GM23338 (cell line): ENCODE measurements at regions not wholly inside any gene's neighbourhood (a gene's known extent, or its start where the extent isn't known, plus 50 kb on each side); places are given as distances from the start of the nearest gene placed in this dataset.

Experiments used
- ATAC-seq: fragments of 200-7000 bp; cut with Tn5 transposase; 3 replicates; pipeline ENCODE4 v1.9.1; 2020
- DNase-seq: peaks from one replicate; pipeline ENCODE4 v3.0.0-alpha.2; 2015; ENCODE audit warnings: low spot score
- H2AFZ ChIP-seq: fragments of 200-600 bp; sonication (generic); 2 replicates; pipeline ENCODE4 v1.8.0; 2016; ENCODE audit warnings: antibody characterized with exemption, mild to moderate bottlenecking, moderate library complexity
- H3F3A ChIP-seq: fragments of 200-600 bp; sonication (generic); replicated peaks from 2 replicates; pipeline ENCODE4 v1.8.0; 2017; ENCODE audit warnings: antibody characterized with exemption, mixed run types, low read depth
- H3K27ac ChIP-seq: fragments of 200-600 bp; sonication (generic); 2 replicates; pipeline ENCODE4 v1.6.1; 2016; ENCODE audit warnings: low read depth
- H3K27me3 ChIP-seq: fragments of 200-600 bp; sonication (generic); 2 replicates; pipeline ENCODE4 v1.8.0; 2016; ENCODE audit warnings: mild to moderate bottlenecking, mixed run types, moderate library complexity; ENCODE audit not compliant: insufficient read depth
- H3K36me3 ChIP-seq: fragments of 200-600 bp; sonication (generic); 2 replicates; pipeline ENCODE4 v1.8.0; 2016; ENCODE audit warnings: mild to moderate bottlenecking; ENCODE audit not compliant: insufficient read depth
- H3K4me1 ChIP-seq: fragments of 200-600 bp; sonication (generic); 2 replicates; pipeline ENCODE4 v1.8.0; 2016; ENCODE audit warnings: mild to moderate bottlenecking, moderate library complexity; ENCODE audit not compliant: insufficient read depth
- H3K4me2 ChIP-seq: fragments of 200-600 bp; sonication (generic); 2 replicates; pipeline ENCODE4 v1.7.1; 2017; ENCODE audit warnings: mixed run types
- H3K4me3 ChIP-seq: fragments of 200-600 bp; sonication (generic); 2 replicates; pipeline ENCODE4 v1.6.1; 2016; ENCODE audit warnings: mixed run types
- H3K79me2 ChIP-seq: fragments of 200-600 bp; sonication (generic); replicated peaks from 2 replicates; pipeline ENCODE4 v1.8.0; 2017; ENCODE audit warnings: mild to moderate bottlenecking; ENCODE audit not compliant: insufficient read depth
- H3K9me2 ChIP-seq: fragments of 200-600 bp; sonication (generic); 2 replicates; pipeline ENCODE4 v1.8.0; 2017; ENCODE audit not compliant: insufficient read depth
- H4K20me1 ChIP-seq: fragments of 200-600 bp; sonication (generic); replicated peaks from 2 replicates; pipeline ENCODE4 v1.8.0; 2017; ENCODE audit warnings: mild to moderate bottlenecking; ENCODE audit not compliant: insufficient read depth
- H3K27ac Mint-ChIP-seq: 2 replicates; pipeline ENCODE4 v1.8.0; 2020; ENCODE audit warnings: inconsistent platforms, mild to moderate bottlenecking, moderate library complexity, mixed read lengths
- H3K27me3 Mint-ChIP-seq: 3 replicates; pipeline ENCODE4 v1.8.0; 2022; ENCODE audit warnings: low read depth, mild to moderate bottlenecking, moderate library complexity, mixed read lengths, inconsistent platforms; ENCODE audit not compliant: insufficient read depth, poor library complexity
- H3K36me3 Mint-ChIP-seq: 3 replicates; pipeline ENCODE4 v1.8.0; 2021; ENCODE audit warnings: low read depth, mild to moderate bottlenecking, inconsistent platforms, moderate library complexity, mixed read lengths
- H3K4me1 Mint-ChIP-seq: 3 replicates; pipeline ENCODE4 v1.8.0; 2020; ENCODE audit warnings: mild to moderate bottlenecking, inconsistent platforms, mixed read lengths
- H3K4me3 Mint-ChIP-seq: 3 replicates; pipeline ENCODE4 v1.8.0; 2021; ENCODE audit warnings: moderate library complexity, mild to moderate bottlenecking, inconsistent platforms, mixed read lengths
- H3K9me3 Mint-ChIP-seq: 3 replicates; pipeline ENCODE4 v1.8.0; 2020; ENCODE audit warnings: moderate library complexity, mild to moderate bottlenecking, inconsistent platforms, mixed read lengths
- EZH2 ChIP-seq: fragments of 200-600 bp; sonication (generic); IDR thresholded peaks from one replicate; pipeline ENCODE4 v1.8.0; 2017; ENCODE audit warnings: antibody characterized with exemption, mild to moderate bottlenecking, low read depth; ENCODE audit not compliant: unreplicated experiment
- EZH2phosphoT487 ChIP-seq: fragments of 200-600 bp; sonication (generic); IDR thresholded peaks from one replicate; pipeline ENCODE4 v1.8.1; 2018; ENCODE audit warnings: antibody characterized with exemption; ENCODE audit not compliant: unreplicated experiment
- JUNB ChIP-seq: IDR thresholded peaks from one replicate; pipeline ENCODE4 v1.6.1; 2016; ENCODE audit warnings: antibody characterized with exemption; ENCODE audit not compliant: unreplicated experiment
- NANOG ChIP-seq: IDR thresholded peaks from 2 replicates; pipeline ENCODE4 v1.6.1; 2016; ENCODE audit warnings: antibody characterized with exemption, borderline replicate concordance
- POLR2AphosphoS5 ChIP-seq: IDR thresholded peaks from 2 replicates; pipeline ENCODE4 v1.6.1; 2016; ENCODE audit warnings: antibody characterized with exemption, low read depth
- ZNF114 ChIP-seq: fragments of 250-450 bp; sonication (Bioruptor Pico); IDR thresholded peaks from 2 replicates; pipeline ENCODE4 v1.5.0; 2020; ENCODE audit warnings: mild to moderate bottlenecking, moderate library complexity
- ZNF331 ChIP-seq: fragments of 250-450 bp; sonication (Bioruptor Pico); IDR thresholded peaks from 2 replicates; pipeline ENCODE4 v1.5.0; 2020; ENCODE audit warnings: low read depth, mild to moderate bottlenecking, moderate library complexity
- TF ChIP-seq, protein P1 (sequence below): IDR thresholded peaks from one replicate; pipeline ENCODE4 v1.6.1; 2018; ENCODE audit warnings: antibody characterized with exemption; ENCODE audit not compliant: unreplicated experiment
- TF ChIP-seq, protein P2 (sequence below): fragments of 250-450 bp; sonication (Bioruptor Pico); IDR thresholded peaks from 2 replicates; pipeline ENCODE4 v1.5.0; 2020; ENCODE audit warnings: mild to moderate bottlenecking, moderate library complexity
- TF ChIP-seq, protein P3 (sequence below): IDR thresholded peaks from 2 replicates; pipeline ENCODE4 v1.6.1; 2016; ENCODE audit warnings: antibody characterized with exemption

DNA sequence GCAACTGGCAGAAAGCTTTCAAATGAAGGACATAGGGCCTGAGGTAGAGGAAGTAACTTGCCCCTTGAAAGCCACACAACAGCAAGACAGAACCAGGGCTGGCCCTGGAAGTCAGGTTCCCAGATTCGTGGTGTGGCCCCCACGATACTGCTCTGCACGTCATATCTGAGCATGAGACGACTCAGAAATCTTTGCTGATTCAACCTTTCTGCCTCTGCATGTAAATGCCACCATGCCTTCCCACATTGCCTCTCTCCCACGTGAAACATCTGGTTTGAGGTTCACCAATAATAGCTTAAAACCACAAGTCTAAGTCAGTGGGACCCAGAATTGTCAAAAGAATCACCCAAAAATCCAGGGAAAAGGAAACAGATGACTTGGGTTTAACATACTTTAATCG, 214.0 kb upstream of the TRIB2 start:
- no peak overlapping the region for H3K4me3 ChIP-seq
- H3K4me3 Mint-ChIP-seq: no peak overlapping the region
- H3K9me3 Mint-ChIP-seq: no peaks in the 10 kb centered on the region
- H3K27me3 ChIP-seq: no peaks in the 10 kb centered on the region
- no peak overlapping the region for H3K4me2 ChIP-seq
- no peaks in the 10 kb centered on the region for H3F3A ChIP-seq
- H3K27ac Mint-ChIP-seq: no peak overlapping the region
- no peak overlapping the region for H2AFZ ChIP-seq
- H3K4me1 ChIP-seq: no peaks in the 10 kb centered on the region
- no peaks in the 10 kb centered on the region for H3K36me3 ChIP-seq
- no peak overlapping the region for H3K27ac ChIP-seq
- TF ChIP-seq ZNF331 (CRISPR knock-in tag): no peak
- TF ChIP-seq NANOG: no peak
- TF ChIP-seq, protein P1, sequence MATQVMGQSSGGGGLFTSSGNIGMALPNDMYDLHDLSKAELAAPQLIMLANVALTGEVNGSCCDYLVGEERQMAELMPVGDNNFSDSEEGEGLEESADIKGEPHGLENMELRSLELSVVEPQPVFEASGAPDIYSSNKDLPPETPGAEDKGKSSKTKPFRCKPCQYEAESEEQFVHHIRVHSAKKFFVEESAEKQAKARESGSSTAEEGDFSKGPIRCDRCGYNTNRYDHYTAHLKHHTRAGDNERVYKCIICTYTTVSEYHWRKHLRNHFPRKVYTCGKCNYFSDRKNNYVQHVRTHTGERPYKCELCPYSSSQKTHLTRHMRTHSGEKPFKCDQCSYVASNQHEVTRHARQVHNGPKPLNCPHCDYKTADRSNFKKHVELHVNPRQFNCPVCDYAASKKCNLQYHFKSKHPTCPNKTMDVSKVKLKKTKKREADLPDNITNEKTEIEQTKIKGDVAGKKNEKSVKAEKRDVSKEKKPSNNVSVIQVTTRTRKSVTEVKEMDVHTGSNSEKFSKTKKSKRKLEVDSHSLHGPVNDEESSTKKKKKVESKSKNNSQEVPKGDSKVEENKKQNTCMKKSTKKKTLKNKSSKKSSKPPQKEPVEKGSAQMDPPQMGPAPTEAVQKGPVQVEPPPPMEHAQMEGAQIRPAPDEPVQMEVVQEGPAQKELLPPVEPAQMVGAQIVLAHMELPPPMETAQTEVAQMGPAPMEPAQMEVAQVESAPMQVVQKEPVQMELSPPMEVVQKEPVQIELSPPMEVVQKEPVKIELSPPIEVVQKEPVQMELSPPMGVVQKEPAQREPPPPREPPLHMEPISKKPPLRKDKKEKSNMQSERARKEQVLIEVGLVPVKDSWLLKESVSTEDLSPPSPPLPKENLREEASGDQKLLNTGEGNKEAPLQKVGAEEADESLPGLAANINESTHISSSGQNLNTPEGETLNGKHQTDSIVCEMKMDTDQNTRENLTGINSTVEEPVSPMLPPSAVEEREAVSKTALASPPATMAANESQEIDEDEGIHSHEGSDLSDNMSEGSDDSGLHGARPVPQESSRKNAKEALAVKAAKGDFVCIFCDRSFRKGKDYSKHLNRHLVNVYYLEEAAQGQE: no peak
- no peak for TF ChIP-seq EZH2phosphoT487
- TF ChIP-seq ZNF114 (CRISPR knock-in tag): no peak
- TF ChIP-seq, protein P2, sequence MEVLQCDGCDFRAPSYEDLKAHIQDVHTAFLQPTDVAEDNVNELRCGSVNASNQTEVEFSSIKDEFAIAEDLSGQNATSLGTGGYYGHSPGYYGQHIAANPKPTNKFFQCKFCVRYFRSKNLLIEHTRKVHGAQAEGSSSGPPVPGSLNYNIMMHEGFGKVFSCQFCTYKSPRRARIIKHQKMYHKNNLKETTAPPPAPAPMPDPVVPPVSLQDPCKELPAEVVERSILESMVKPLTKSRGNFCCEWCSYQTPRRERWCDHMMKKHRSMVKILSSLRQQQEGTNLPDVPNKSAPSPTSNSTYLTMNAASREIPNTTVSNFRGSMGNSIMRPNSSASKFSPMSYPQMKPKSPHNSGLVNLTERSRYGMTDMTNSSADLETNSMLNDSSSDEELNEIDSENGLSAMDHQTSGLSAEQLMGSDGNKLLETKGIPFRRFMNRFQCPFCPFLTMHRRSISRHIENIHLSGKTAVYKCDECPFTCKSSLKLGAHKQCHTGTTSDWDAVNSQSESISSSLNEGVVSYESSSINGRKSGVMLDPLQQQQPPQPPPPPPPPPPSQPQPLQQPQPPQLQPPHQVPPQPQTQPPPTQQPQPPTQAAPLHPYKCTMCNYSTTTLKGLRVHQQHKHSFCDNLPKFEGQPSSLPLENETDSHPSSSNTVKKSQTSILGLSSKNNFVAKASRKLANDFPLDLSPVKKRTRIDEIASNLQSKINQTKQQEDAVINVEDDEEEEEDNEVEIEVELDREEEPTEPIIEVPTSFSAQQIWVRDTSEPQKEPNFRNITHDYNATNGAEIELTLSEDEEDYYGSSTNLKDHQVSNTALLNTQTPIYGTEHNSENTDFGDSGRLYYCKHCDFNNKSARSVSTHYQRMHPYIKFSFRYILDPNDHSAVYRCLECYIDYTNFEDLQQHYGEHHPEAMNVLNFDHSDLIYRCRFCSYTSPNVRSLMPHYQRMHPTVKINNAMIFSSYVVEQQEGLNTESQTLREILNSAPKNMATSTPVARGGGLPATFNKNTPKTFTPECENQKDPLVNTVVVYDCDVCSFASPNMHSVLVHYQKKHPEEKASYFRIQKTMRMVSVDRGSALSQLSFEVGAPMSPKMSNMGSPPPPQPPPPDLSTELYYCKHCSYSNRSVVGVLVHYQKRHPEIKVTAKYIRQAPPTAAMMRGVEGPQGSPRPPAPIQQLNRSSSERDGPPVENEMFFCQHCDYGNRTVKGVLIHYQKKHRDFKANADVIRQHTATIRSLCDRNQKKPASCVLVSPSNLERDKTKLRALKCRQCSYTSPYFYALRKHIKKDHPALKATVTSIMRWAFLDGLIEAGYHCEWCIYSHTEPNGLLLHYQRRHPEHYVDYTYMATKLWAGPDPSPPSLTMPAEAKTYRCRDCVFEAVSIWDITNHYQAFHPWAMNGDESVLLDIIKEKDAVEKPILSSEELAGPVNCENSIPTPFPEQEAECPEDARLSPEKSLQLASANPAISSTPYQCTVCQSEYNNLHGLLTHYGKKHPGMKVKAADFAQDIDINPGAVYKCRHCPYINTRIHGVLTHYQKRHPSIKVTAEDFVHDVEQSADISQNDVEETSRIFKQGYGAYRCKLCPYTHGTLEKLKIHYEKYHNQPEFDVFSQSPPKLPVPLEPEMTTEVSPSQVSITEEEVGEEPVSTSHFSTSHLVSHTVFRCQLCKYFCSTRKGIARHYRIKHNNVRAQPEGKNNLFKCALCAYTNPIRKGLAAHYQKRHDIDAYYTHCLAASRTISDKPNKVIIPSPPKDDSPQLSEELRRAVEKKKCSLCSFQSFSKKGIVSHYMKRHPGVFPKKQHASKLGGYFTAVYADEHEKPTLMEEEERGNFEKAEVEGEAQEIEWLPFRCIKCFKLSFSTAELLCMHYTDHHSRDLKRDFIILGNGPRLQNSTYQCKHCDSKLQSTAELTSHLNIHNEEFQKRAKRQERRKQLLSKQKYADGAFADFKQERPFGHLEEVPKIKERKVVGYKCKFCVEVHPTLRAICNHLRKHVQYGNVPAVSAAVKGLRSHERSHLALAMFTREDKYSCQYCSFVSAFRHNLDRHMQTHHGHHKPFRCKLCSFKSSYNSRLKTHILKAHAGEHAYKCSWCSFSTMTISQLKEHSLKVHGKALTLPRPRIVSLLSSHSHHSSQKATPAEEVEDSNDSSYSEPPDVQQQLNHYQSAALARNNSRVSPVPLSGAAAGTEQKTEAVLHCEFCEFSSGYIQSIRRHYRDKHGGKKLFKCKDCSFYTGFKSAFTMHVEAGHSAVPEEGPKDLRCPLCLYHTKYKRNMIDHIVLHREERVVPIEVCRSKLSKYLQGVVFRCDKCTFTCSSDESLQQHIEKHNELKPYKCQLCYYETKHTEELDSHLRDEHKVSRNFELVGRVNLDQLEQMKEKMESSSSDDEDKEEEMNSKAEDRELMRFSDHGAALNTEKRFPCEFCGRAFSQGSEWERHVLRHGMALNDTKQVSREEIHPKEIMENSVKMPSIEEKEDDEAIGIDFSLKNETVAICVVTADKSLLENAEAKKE (CRISPR knock-in tag): no peak
- no peak for TF ChIP-seq EZH2
- TF ChIP-seq, protein P3, sequence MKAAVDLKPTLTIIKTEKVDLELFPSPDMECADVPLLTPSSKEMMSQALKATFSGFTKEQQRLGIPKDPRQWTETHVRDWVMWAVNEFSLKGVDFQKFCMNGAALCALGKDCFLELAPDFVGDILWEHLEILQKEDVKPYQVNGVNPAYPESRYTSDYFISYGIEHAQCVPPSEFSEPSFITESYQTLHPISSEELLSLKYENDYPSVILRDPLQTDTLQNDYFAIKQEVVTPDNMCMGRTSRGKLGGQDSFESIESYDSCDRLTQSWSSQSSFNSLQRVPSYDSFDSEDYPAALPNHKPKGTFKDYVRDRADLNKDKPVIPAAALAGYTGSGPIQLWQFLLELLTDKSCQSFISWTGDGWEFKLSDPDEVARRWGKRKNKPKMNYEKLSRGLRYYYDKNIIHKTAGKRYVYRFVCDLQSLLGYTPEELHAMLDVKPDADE: no peak
- no peak for TF ChIP-seq JUNB
- TF ChIP-seq POLR2AphosphoS5: no peak
- H4K20me1 ChIP-seq: no peaks in the 10 kb centered on the region
- peaks cover 15% of the 10 kb centered on the region; the same call in 1 of the 2 replicates for H3K9me2 ChIP-seq
- H3K27me3 Mint-ChIP-seq: no peaks in the 10 kb centered on the region
- H3K79me2 ChIP-seq: no peaks in the 10 kb centered on the region
- no peaks in the 10 kb centered on the region for H3K4me1 Mint-ChIP-seq
- H3K36me3 Mint-ChIP-seq: no peaks in the 10 kb centered on the region
- DNase-seq: no peak
- ATAC-seq: no peak
